ENCODE measurements at regions not wholly inside any gene's neighbourhood (a gene's known extent, or its start where the extent isn't known, plus 50 kb on each side); places are given as distances from the start of the nearest gene placed in this dataset.

- no peak for TF ChIP-seq CTCF (conservative IDR thresholded peaks at IDR 0.05; ENCODE audit: low read depth, low read length)
- no peak overlapping the region for H3K4me3 ChIP-seq (ENCODE audit: low read depth, low read length)
- DNase-seq (ENCODE audit: low read depth) = no peak
Measured at GRCh38 chr4:181204109-181204508, 1039.1 kb upstream of the TENM3 start.

- TF ChIP-seq CTCF (conservative IDR thresholded peaks at IDR 0.05; ENCODE audit: low read depth, low read length) = no peak
- no peak for DNase-seq (ENCODE audit: low read depth)
- H3K4me3 ChIP-seq (ENCODE audit: low read depth, low read length) = no peak overlapping the region
Measured at GRCh38 chr4:181213551-181213950, 1029.7 kb upstream of the TENM3 start.

DNA sequence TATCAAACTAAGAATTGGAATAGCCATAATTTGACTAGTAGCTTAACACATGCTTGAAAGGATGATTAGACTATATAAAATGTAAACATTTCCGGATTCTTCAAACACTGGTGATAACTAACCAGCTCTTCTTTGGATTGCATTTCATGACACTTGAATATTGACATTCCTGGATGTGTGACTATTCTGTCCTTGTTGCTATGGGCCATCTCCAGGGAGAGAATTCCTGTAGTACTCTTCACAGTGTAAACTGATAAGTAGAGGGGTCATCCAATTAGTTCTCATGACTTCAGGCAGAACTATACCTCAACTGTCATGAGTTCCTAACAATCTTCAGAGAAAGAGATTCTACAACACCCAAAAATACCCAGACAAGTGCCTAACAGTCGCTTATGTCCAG is 1026.7 kb upstream of the TENM3 start:
- DNase-seq (ENCODE audit: low read depth) = no peak
- no peak for TF ChIP-seq CTCF (conservative IDR thresholded peaks at IDR 0.05; ENCODE audit: low read depth, low read length)
- H3K4me3 ChIP-seq (ENCODE audit: low read depth, low read length) = no peak overlapping the region

GRCh38 chr4:181219783-181220416 is 1023.3 kb upstream of the TENM3 start:
- TF ChIP-seq CTCF (conservative IDR thresholded peaks at IDR 0.05; ENCODE audit: low read depth, low read length) = no peak
- no peak for DNase-seq (ENCODE audit: low read depth)
- no peak overlapping the region for H3K4me3 ChIP-seq (ENCODE audit: low read depth, low read length)

- no peak overlapping the region for H3K4me3 ChIP-seq (ENCODE audit: low read depth, low read length)
Measured at GRCh38 chr4:181224852-181225251, 1018.4 kb upstream of the TENM3 start.

DNA sequence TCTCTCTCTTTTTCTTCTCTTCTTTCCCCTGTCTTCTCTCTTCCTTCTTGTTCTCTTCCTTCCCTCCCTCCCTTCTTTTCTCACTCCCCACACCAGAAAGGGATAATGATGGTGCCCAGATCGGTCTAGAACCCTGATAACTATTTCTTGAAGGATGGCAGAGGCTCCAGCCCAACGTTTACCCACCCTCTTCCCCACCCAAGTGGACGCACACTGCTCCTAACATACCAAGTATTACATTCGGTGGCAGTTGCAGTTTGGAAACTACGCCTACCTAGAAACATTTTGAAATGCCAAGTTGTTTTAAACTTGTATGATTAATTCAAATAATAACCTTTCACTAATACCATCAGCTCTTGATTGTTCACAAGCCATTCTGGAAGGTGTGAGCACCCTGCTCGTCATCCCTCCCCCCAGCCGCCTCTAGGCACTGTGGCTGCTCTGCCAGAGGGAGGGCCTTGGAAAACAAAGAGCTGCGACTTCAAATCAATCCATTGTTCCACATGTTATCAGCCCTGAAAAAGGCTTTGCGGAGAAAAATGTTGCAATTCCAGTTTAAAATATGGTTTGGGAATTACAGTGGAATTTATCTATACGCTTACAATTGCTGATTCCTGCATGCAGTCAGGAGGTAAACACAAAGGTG is 1017.5 kb upstream of the TENM3 start:
- DNase-seq (ENCODE audit: low read depth) = no peak
- H3K4me3 ChIP-seq (ENCODE audit: low read depth, low read length) = no peak overlapping the region
- no peak for TF ChIP-seq CTCF (conservative IDR thresholded peaks at IDR 0.05; ENCODE audit: low read depth, low read length)

More at GRCh38 chr4:181224852-181225251, 1018.4 kb upstream of the TENM3 start:
- TF ChIP-seq CTCF (conservative IDR thresholded peaks at IDR 0.05; ENCODE audit: low read depth, low read length) = no peak
- DNase-seq (ENCODE audit: low read depth) = no peak

Measured in epithelial cell of proximal tubule (primary cell).